ENCODE measurements at regions not wholly inside any gene's neighbourhood (a gene's known extent, or its start where the extent isn't known, plus 50 kb on each side); places are given as distances from the start of the nearest gene placed in this dataset.

- no peak overlapping the region for H3K27ac ChIP-seq (replicated peaks; ENCODE audit: low read length)
- no peak overlapping the region for H3K4ac ChIP-seq (ENCODE audit: low read length)
- H4K91ac ChIP-seq (ENCODE audit: low read depth, low read length, poor library complexity) = no peak overlapping the region
- H2AK5ac ChIP-seq (ENCODE audit: low read depth, low read length) = no peak overlapping the region
- H3K4me3 ChIP-seq (ENCODE audit: low read length in 2 of 2) = no peak overlapping the region
- no peak overlapping the region for H3K23ac ChIP-seq (ENCODE audit: low read depth, low read length, poor library complexity)
- H2BK120ac ChIP-seq (ENCODE audit: low read depth, low read length) = no peak overlapping the region
- no peaks in the 10 kb centered on the region for H3K9me3 ChIP-seq (replicated peaks in 1 of 2; ENCODE audit: control insufficient read depth in 2 of 2, insufficient read depth in 1 of 2, low read depth in 1 of 2, low read length in 2 of 2)
- H2BK5ac ChIP-seq (ENCODE audit: low read length) = no peak overlapping the region
- no peak overlapping the region for H3K9ac ChIP-seq (ENCODE audit: low read depth, low read length, poor library complexity)
- H2BK15ac ChIP-seq (ENCODE audit: low read length) = no peak overlapping the region
- H3K18ac ChIP-seq (ENCODE audit: low read length) = no peak overlapping the region
- no peak overlapping the region for H2BK12ac ChIP-seq (ENCODE audit: low read length)
- no peaks in the 10 kb centered on the region for H3K79me1 ChIP-seq (ENCODE audit: low read depth, low read length)
- DNase-seq (ENCODE audit: low spot score) = no peak
- no peak overlapping the region for H2AFZ ChIP-seq (ENCODE audit: low read length)
- H3K14ac ChIP-seq (ENCODE audit: low read length) = no peak overlapping the region
- H4K8ac ChIP-seq (ENCODE audit: low read depth, low read length) = no peak overlapping the region
- no peaks in the 10 kb centered on the region for H3K4me1 ChIP-seq (ENCODE audit: control insufficient read depth in 2 of 2, insufficient read depth in 1 of 2, low read depth in 1 of 2, low read length in 2 of 2)
- no peaks in the 10 kb centered on the region for H3K36me3 ChIP-seq (replicated peaks in 1 of 2; ENCODE audit: control insufficient read depth in 2 of 2, insufficient read depth in 2 of 2, low read length in 2 of 2)
- no peaks in the 10 kb centered on the region for H3K27me3 ChIP-seq (ENCODE audit: control insufficient read depth in 3 of 3, insufficient read depth in 3 of 3, low read depth in 1 of 3, low read length in 3 of 3)
- H3K4me2 ChIP-seq (ENCODE audit: insufficient read depth, low read length, poor library complexity, severe bottlenecking) = no peak overlapping the region
These were observed 1427.6 kb downstream of the ZPLD1 start for GRCh38 chr3:103862415-103862814.

DNA sequence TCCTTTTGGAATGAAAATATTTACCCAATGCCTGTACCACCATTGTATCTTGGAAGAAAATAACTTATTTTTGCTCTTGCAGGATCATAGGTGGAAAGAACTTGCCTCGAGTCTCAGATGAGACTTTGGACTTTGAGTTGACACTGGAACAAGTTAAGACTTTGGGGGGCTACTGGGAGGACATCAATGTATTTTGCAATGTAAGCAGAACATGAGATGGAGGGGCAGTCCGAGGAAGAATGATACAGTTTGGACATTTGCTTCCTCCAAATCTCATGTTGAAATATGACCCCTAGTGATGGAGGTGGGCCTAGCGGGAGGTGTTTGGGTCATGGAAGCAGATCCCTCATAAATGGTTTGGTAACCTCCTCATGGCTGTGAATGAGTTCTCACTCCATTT lies 1428.6 kb downstream of the ZPLD1 start:
- H3K4me3 ChIP-seq (ENCODE audit: low read length in 2 of 2) = no peak overlapping the region
- no peak overlapping the region for H3K18ac ChIP-seq (ENCODE audit: low read length)
- H3K36me3 ChIP-seq (replicated peaks in 1 of 2; ENCODE audit: control insufficient read depth in 2 of 2, insufficient read depth in 2 of 2, low read length in 2 of 2) = no peaks in the 10 kb centered on the region
- WGBS, 2 donors (ENCODE audit: extremely low coverage in 2 of 2, insufficient read length in 2 of 2, insufficient replicate concordance in 1 of 2) = no CpG with 5 or more reads among the region's 3 CpGs
- no peak for DNase-seq (ENCODE audit: low spot score)
- H3K27ac ChIP-seq (replicated peaks; ENCODE audit: low read length) = no peak overlapping the region
- no peak overlapping the region for H2BK5ac ChIP-seq (ENCODE audit: low read length)
- no peak overlapping the region for H3K4ac ChIP-seq (ENCODE audit: low read length)
- no peak overlapping the region for H2AFZ ChIP-seq (ENCODE audit: low read length)
- no peak overlapping the region for H2BK120ac ChIP-seq (ENCODE audit: low read depth, low read length)
- no peak overlapping the region for H2BK12ac ChIP-seq (ENCODE audit: low read length)
- no peak overlapping the region for H3K9ac ChIP-seq (ENCODE audit: low read depth, low read length, poor library complexity)
- H3K23ac ChIP-seq (ENCODE audit: low read depth, low read length, poor library complexity) = no peak overlapping the region
- H3K4me2 ChIP-seq (ENCODE audit: insufficient read depth, low read length, poor library complexity, severe bottlenecking) = no peak overlapping the region
- no peak overlapping the region for H4K91ac ChIP-seq (ENCODE audit: low read depth, low read length, poor library complexity)
- no peak overlapping the region for H4K8ac ChIP-seq (ENCODE audit: low read depth, low read length)
- H2AK5ac ChIP-seq (ENCODE audit: low read depth, low read length) = no peak overlapping the region
- H2BK15ac ChIP-seq (ENCODE audit: low read length) = no peak overlapping the region
- H3K27me3 ChIP-seq (ENCODE audit: control insufficient read depth in 3 of 3, insufficient read depth in 3 of 3, low read depth in 1 of 3, low read length in 3 of 3) = no peaks in the 10 kb centered on the region
- no peaks in the 10 kb centered on the region for H3K4me1 ChIP-seq (ENCODE audit: control insufficient read depth in 2 of 2, insufficient read depth in 1 of 2, low read depth in 1 of 2, low read length in 2 of 2)
- H3K9me3 ChIP-seq (replicated peaks in 1 of 2; ENCODE audit: control insufficient read depth in 2 of 2, insufficient read depth in 1 of 2, low read depth in 1 of 2, low read length in 2 of 2) = no peaks in the 10 kb centered on the region
- no peaks in the 10 kb centered on the region for H3K79me1 ChIP-seq (ENCODE audit: low read depth, low read length)
- no peak overlapping the region for H3K14ac ChIP-seq (ENCODE audit: low read length)

- H3K4ac ChIP-seq (ENCODE audit: low read length) = no peak overlapping the region
- H4K91ac ChIP-seq (ENCODE audit: low read depth, low read length, poor library complexity) = no peak overlapping the region
- H2BK120ac ChIP-seq (ENCODE audit: low read depth, low read length) = no peak overlapping the region
- H3K36me3 ChIP-seq (replicated peaks in 1 of 2; ENCODE audit: control insufficient read depth in 2 of 2, insufficient read depth in 2 of 2, low read length in 2 of 2) = no peaks in the 10 kb centered on the region
- DNase-seq (ENCODE audit: low spot score) = no peak
- H3K23ac ChIP-seq (ENCODE audit: low read depth, low read length, poor library complexity) = no peak overlapping the region
- no peak overlapping the region for H2BK15ac ChIP-seq (ENCODE audit: low read length)
- H4K8ac ChIP-seq (ENCODE audit: low read depth, low read length) = no peak overlapping the region
- H3K27me3 ChIP-seq (ENCODE audit: control insufficient read depth in 3 of 3, insufficient read depth in 3 of 3, low read depth in 1 of 3, low read length in 3 of 3) = no peaks in the 10 kb centered on the region
- no peak overlapping the region for H3K27ac ChIP-seq (replicated peaks; ENCODE audit: low read length)
- no peaks in the 10 kb centered on the region for H3K4me1 ChIP-seq (ENCODE audit: control insufficient read depth in 2 of 2, insufficient read depth in 1 of 2, low read depth in 1 of 2, low read length in 2 of 2)
- H3K4me3 ChIP-seq (ENCODE audit: low read length in 2 of 2) = no peak overlapping the region
- H2AK5ac ChIP-seq (ENCODE audit: low read depth, low read length) = no peak overlapping the region
- no peak overlapping the region for H3K4me2 ChIP-seq (ENCODE audit: insufficient read depth, low read length, poor library complexity, severe bottlenecking)
- H2AFZ ChIP-seq (ENCODE audit: low read length) = no peak overlapping the region
- no peak overlapping the region for H3K18ac ChIP-seq (ENCODE audit: low read length)
- H3K14ac ChIP-seq (ENCODE audit: low read length) = no peak overlapping the region
- WGBS, 2 donors (ENCODE audit: extremely low coverage in 2 of 2, insufficient read length in 2 of 2, insufficient replicate concordance in 1 of 2) = no CpG with 5 or more reads among the region's 3 CpGs
- H2BK12ac ChIP-seq (ENCODE audit: low read length) = no peak overlapping the region
- no peak overlapping the region for H2BK5ac ChIP-seq (ENCODE audit: low read length)
- no peaks in the 10 kb centered on the region for H3K79me1 ChIP-seq (ENCODE audit: low read depth, low read length)
- H3K9ac ChIP-seq (ENCODE audit: low read depth, low read length, poor library complexity) = no peak overlapping the region
- no peaks in the 10 kb centered on the region for H3K9me3 ChIP-seq (replicated peaks in 1 of 2; ENCODE audit: control insufficient read depth in 2 of 2, insufficient read depth in 1 of 2, low read depth in 1 of 2, low read length in 2 of 2)
These were observed 1431.3 kb downstream of the ZPLD1 start for GRCh38 chr3:103866113-103866512.

DNA sequence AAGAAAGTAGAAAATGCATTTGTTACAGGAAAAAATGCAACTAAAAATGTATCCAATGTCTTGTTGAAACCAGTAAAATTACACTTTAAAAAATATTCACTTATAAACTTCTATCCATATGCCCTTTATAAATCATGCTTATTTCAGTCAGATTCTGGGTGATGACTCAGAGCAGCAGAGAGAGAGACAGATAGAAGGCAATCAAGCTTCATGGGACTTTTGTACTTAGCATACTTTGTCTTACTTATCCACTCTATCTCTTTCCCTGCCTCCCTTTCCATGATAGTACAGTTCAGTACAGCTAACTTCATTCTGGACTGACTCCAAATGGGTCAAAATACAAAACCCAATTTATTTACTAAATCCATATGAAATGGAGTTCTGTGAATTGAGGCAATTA lies 1438.2 kb downstream of the ZPLD1 start:
- Histone ChIP-seq H3K18ac (ENCODE audit: low read length) (no peak overlapping the region), H3K14ac (ENCODE audit: low read length) (no peak overlapping the region), H3K4me3 (ENCODE audit: low read length in 2 of 2) (no peak overlapping the region), H3K4me2 (ENCODE audit: insufficient read depth, low read length, poor library complexity, severe bottlenecking) (no peak overlapping the region), H3K9me3 (replicated peaks in 1 of 2; ENCODE audit: control insufficient read depth in 2 of 2, insufficient read depth in 1 of 2, low read depth in 1 of 2, low read length in 2 of 2) (no peaks in the 10 kb centered on the region), H2AK5ac (ENCODE audit: low read depth, low read length) (no peak overlapping the region), H3K27ac (replicated peaks; ENCODE audit: low read length) (no peak overlapping the region), H4K91ac (ENCODE audit: low read depth, low read length, poor library complexity) (no peak overlapping the region), H3K9ac (ENCODE audit: low read depth, low read length, poor library complexity) (no peak overlapping the region), H4K8ac (ENCODE audit: low read depth, low read length) (no peak overlapping the region), H2BK5ac (ENCODE audit: low read length) (no peak overlapping the region), H3K4ac (ENCODE audit: low read length) (no peak overlapping the region), H3K36me3 (replicated peaks in 1 of 2; ENCODE audit: control insufficient read depth in 2 of 2, insufficient read depth in 2 of 2, low read length in 2 of 2) (no peaks in the 10 kb centered on the region), H3K27me3 (ENCODE audit: control insufficient read depth in 3 of 3, insufficient read depth in 3 of 3, low read depth in 1 of 3, low read length in 3 of 3) (no peaks in the 10 kb centered on the region), H2BK120ac (ENCODE audit: low read depth, low read length) (no peak overlapping the region), H2BK12ac (ENCODE audit: low read length) (no peak overlapping the region), H2AFZ (ENCODE audit: low read length) (no peak overlapping the region), H2BK15ac (ENCODE audit: low read length) (no peak overlapping the region), H3K23ac (ENCODE audit: low read depth, low read length, poor library complexity) (no peak overlapping the region), H3K79me1 (ENCODE audit: low read depth, low read length) (no peaks in the 10 kb centered on the region), H3K4me1 (ENCODE audit: control insufficient read depth in 2 of 2, insufficient read depth in 1 of 2, low read depth in 1 of 2, low read length in 2 of 2) (no peaks in the 10 kb centered on the region)
- DNase-seq (ENCODE audit: low spot score) = no peak
